ENCODE measurements at regions not wholly inside any gene's neighbourhood (a gene's known extent, or its start where the extent isn't known, plus 50 kb on each side); places are given as distances from the start of the nearest gene placed in this dataset.

- TF ChIP-seq ELF4 (IDR thresholded peaks at IDR 0.05): no peak
- TF ChIP-seq LEF1 (IDR thresholded peaks at IDR 0.05; ENCODE audit: borderline replicate concordance): no peak
- TF ChIP-seq ZNF384 (IDR thresholded peaks at IDR 0.05): no peak
- TF ChIP-seq BHLHE40 (IDR thresholded peaks at IDR 0.05; ENCODE audit: borderline replicate concordance): no peak
Measured at GRCh38 chr1:232443372-232443771, 186.6 kb downstream of the SIPA1L2 start.
